Dedifferentiated amniotic fluid mesenchymal stem cell (primary cell): ENCODE measurements at regions not wholly inside any gene's neighbourhood (a gene's known extent, or its start where the extent isn't known, plus 50 kb on each side); places are given as distances from the start of the nearest gene placed in this dataset.

ENCODE experiments used
- DNase-seq: peaks from one replicate; pipeline ENCODE4 v3.0.0-alpha.2; 2016; ENCODE audit errors: extremely low spot score

DNA sequence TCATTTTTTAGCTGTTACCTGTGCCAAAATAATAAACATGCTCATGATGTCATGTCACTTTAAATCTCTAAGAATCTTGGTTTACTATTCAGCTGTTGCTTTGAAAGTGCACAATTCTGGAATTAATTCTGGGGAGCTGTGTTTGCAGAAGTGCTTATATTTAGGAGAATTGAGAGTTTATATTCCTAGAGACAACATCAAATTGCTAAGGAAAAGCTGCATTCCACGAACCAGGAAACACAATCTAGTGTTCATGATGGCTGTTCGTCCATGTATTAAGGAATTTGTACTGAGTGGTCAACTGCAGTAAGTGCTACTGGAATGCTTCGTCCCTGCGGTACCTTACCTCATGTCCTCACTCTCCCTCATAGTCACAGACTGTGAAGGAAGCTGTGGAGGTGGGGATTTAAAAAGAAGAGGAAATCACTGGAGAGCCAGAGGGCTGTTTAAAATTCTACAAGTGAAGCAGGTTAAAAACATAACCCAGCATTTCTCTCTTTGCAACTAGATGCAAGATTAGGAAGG lies 161.0 kb downstream of the TRMT11 start:
- DNase-seq: no peak

DNA sequence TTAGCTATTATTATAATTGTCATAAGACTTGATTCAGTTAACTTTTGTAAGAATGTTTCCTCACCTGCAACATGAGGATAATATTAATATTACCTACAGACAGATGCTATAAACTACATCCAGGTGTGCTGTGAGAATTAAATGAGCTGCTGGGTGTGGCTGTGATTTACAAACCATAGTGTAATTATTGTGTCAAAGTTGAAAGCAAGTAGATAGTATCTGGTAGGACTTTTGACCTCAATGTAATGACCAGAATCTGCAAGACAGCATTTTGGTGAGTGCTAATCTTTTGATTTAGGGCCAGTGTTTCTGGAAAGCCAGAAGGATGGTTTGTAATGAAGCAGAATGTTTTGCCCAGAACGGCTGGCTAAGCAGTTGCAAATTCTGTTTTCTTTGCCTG lies 162.5 kb downstream of the TRMT11 start:
- DNase-seq: no peak

DNA sequence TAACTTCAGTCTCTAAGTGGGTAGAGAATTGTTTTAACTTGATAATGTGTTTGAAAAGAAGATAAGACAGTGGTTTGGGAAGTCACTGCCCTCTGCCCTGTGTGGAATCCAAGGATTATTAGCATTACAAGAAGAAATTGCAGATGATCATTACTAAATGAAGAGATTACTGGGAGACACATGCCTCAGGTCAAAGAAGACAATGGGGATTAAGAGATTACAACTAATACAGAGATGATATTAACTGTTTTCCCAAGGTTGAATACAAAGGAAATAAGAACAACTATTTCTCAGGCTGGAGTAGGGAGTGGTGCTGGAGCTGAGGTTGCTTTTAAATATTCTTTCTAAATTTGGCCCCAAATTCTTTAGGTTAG lies 166.0 kb downstream of the TRMT11 start:
- DNase-seq: no peak

DNA sequence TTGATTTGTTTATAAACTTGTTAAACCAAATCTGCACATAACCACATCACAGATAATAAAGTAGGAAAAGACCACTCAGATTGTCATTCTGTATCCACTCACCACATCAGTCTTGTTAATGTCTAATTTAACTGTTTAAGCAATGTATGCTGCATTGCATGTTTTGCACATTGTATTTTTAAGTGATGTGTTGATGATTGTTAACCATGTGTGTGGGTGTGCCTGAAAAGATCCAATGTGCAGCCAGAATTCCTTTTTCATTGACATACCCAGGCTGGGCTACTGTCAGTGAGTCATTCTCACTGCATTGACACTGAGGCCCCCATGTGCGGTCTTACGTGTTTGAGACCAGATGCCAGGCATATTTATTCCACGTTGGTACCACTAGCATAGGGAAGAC lies 167.3 kb downstream of the TRMT11 start:
- DNase-seq: no peak

DNA sequence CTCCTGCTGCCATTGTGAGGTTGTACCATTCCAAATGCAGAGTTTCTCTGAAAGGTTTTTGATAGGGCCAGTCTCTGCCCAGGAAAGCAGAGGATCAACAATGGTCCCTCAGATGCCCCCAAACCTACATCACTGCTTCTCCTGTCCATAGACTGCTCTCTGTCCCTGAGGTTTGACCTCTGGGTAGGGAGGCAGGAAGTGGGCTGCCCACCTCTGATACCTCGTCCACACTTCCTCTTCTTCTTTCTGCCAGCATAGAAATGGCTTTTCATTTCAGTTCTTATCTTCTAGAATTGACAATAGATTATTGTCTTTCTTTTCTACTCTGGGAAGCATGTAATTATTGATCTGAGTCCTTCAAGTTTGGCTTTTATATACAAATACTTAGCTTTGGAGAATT lies 170.6 kb downstream of the TRMT11 start:
- no peak for DNase-seq

DNA sequence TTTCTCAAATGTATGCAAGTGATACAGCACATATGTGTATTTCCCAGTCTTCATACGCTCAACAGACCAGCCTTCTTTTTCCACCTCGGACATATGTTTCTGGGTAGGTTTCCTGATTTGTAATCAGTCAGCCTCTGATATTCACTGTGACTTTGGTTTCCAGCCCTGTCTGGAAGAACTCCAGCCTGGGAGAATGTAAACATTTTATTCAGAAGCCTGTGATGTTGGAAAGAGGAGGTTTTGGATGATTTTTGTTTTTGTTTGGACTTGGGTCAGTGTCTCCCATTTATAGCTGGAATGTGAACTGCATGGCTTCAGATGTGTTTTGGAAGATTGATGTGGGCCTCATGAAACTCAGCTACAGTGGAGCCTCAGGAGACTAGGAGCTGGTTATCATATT lies 172.2 kb upstream of the CENPW start:
- DNase-seq: no peak

DNA sequence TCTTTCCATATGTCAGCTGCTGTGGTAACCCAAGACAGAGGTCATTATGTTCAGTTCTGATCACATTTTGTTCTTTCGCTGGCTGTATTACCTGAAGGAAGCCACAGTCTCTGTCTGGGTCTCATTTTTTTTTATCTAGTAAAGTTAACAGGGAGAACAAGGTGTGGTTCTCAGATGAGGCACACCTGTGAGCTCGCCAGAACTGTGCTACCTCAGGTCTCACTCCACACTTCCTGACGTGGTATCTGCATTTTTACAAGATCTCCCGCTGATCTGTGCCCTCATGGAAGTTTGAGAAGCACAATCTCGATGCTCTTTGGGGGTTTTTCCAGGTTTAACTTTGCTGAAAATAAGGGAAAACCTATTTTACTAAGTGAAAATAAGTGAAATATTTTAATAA lies 169.5 kb upstream of the CENPW start:
- DNase-seq: no peak

DNA sequence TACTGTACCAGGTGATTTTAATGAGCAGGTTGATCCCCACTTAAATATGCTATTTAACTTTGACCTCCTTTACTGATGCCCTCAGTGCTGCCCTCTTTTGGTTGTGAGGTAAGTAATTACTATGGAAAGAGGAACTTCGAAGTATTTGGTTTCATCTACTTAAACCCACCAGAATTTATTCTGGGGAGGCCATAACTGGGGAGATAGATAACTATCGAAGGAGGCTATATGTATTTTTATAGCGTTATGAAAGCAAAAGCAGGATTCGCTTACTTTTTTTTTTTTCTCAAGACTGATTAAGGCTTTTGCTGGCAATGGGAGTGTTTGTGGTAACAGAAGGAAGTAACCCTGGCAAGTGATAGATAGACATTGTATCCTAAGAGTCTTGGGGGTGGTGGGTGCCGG lies 168.9 kb upstream of the CENPW start:
- DNase-seq: no peak

DNA sequence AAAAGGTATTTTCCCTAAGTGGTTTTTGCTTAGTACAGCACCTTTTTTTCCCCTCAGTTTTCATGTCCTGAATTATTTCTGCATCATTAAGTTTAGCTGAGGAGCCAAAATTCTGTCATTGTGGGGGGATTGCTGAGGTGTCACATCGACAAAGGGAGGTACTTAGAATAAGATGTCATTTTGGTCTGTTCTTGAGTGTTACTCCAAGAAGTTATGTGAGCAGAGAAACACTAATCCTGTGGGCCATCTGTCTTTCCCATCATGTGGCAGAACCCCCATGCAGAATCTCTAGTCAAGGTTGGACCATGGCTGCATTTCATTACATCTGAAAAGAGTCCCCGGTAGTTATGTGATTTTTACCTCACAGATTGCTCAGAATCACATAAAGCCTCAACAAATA lies 167.8 kb upstream of the CENPW start:
- no peak for DNase-seq

DNA sequence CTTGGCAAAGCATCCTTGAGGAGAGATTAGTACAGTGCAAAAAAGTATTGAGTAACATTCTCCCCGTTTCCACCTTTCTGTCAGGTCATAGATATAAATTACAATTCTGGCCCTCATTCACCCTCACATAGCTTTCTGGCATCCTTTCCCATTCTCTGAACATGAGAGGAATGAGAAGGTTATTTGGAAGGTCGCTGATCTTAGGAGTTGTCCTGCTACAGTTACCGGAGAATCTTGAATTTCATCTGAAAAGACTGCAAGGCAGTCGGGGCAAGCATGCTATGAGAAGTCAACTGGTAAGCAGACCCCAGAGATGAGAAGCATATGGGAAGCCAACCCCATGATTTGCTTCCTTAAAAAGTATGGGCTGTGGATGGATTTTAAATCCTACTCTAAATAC lies 166.7 kb upstream of the CENPW start:
- DNase-seq: no peak

DNA sequence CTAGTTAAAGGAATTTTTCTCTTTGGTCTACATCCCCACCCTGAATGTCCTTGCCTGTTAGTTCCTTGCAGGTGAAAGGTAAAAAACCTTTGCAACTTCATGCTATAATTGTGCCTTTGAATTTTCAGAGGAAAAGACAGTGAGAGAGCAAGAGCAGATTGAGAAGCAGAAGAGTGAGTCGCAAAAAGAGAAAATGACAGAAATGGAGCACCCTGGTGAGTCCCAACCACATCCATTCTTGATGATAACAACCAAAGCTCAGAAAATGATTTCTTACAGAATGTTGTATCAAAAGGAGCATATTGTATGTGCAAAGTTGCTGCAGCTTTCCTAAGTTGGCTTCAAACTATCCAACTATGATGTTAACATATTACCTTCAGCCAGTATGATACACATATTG lies 165.2 kb upstream of the CENPW start:
- no peak for DNase-seq

DNA sequence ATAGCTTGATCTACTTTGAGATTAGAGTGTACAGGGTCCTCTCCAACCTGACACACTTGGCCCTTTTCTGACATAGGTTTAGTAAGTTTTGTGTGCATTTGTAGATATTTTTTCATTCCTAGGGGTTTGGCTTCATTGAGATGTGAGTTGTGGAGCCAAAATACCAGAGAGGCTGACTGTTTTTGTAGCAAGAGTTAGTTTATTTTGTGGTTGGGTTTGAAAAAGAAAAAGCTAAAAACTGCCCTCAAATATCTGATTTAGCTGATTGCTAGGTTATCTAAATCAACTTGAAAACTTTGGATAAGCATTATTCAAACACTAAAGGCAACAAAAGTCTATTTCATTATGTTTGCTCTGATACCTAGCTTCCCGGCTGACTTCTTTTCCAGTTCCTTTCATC lies 164.7 kb upstream of the CENPW start:
- DNase-seq: no peak

DNA sequence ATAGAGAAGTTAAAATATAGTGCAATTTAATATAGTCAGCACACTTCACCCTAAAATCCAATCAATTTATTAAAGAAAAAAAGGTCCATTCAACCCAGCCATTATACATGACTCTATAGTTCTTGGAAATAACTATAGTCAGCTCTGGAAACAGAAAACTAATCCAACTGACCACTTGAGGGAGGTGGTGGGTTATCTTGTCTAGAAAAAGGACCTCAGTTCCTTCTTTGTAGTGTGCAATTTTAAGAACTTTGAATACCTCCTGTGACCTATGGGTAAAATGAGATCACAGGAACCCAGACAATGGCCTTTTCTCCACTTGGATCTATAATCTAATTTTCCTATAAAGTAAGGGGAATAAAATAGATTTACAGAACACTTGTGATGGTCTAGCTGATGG lies 163.6 kb upstream of the CENPW start:
- no peak for DNase-seq

DNA sequence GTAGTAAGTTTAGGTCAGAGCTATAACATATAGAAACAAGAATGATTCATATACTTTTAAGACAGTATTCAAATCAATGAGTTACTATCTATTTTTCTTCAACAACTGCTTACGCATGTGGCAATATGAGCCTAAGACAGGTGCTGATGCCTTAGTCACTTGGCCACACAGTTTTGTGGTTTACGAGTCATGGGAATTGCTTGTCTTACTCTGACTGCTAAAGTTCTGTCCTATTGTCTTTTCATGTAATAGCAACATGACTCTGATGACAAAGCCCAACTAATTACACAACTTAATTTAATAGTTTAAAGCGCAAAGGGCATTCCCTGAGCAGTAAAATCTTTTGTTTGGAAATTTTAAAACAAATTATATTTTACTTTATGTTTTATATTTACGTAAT lies 159.3 kb upstream of the CENPW start:
- DNase-seq: no peak

DNA sequence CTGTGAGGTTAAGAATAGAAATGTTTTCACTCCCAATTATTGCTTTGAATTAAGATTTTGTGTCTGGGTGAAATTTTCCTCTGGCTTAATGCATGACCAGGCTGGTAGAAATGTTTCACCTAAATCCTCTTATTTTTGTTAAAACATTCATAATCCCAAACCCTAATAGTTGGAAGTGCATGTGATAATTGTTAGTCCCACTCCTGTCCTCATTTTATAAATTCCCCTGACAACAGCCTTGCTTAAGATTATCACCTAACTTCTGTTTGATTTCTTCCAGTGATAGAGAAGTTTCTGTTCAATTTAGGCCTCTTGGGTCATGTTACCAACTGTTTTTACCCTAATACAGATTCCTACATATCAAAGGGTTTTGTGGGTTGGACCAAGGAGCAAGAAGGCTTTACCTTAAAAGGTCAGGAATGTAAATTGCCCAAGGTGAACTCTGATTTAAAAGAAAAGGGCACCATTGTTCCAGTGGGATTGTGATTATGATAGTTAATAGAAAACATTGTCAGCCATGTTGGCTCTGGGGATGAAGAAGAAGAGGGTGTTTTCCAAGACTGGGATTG lies 158.7 kb upstream of the CENPW start:
- no peak for DNase-seq

DNA sequence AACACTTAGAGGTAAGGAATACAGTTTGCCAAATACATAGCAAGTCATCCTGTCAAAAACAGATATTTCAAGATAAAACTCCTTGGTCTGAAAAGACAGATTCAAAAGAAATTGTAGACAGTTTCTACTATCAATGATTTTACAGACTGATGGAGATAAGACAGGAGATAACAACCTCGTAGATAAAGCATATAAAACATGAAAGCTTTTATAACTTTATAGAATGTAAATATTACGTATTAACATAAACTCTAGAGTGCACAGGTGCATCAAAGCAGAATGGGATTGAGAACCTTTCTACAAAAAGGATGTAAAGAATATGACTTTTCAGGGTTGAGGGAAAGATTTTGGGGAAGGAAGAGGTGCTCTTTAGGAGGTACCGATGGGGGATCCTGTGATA lies 158.0 kb upstream of the CENPW start:
- DNase-seq: no peak

DNA sequence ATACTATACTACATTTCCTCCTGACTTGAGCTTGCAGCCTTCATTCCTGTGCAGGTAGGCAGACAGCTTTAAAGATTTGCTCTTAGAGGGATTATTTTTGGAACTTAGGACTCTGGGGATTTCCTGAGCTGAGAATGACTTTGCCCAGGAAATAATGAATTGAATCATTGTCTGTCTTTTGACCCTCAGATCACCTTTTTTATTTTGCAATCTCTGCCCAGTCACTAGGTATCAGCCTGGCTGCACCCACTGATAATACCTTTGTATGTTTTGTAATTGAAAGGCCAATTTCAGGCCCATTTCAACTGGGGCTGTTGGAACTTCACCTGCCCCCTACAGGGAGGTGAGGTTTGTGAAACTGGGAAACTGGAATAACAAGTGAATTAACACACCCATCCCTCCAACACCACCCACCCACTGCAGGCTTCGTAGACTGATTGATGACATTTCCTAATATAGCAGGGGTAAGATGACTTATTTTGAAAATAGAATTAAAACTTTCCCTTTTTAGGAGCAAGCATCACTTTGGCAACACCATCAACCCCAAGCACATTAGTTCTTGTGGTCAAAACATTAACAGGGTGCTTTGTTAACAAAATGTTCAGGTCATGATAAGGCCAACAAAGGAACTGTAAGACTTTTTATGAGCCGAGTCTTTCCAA lies 157.1 kb upstream of the CENPW start:
- DNase-seq: no peak

DNA sequence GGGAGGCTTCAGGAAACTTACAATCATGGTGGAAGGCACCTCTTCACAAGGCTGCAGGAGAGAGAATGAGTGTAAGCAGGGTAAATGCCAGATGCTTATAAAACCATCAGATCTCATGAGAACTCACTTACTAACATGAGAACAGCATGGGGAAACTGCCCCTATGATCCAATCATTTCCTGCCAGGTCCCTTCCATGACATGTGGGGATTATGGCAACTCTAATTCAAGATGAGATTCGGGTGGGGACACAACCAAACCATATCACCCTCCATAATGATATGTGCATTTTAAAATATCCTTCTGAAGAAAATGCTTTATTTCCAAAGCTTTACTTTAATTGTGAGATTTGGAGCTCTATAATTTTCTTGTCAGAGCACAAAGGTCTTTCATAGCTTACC lies 154.1 kb upstream of the CENPW start:
- no peak for DNase-seq

DNA sequence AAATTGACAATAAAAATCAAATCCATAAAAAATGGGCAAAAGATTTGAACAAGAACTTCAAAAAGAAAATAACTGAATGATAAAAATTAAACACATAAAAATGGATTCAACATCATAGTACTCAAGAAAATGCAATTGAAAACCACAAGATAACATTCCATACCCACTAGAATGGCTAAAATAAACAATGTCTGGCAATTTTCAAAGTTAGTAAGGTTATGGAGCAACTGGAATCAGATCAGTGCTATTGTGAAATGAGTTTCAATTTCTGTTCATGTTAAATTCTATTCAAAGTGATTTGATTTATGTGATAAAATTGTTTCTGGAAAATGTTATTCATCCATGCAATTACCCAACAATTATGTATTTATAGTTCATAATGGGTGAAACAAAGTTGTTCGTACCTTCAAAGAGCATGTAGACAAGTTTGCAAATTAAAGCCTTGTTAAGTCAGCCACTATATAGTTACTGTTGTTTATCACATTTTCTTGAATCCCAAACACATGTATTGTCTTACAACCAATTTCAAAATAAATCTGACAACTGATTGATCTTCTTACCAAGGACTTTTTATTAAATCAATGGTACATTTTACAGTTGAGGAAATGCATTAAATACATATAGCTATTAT lies 151.5 kb upstream of the CENPW start:
- peak; percentile 64 for DNase-seq

DNA sequence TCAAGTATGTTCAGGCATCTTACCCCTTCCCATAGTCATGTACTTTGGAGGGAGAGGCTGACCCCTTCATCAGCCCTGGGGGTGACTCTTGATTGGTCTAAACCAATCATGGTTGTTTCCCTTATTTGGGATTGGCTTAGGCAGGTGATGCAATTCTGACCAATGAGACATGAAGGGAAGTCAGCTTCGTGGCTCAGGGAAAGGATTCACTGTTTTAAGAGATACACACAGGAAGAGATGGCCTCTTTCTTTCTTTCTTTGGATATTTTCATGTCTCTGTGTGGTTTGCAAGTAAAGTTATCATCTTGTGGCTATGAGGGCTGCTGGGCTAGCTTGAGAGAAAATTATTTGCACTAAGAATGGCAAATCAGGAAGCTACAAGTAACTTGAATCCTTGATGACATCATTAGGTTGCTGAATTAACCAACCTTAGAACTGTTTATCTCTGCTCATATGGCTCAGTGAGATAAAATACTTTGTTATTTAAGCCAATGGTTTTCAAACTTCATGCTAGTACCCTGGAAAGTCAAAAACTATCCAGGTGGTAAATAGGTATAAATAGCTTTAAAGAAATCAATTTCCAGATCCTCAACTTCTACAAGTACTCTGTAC lies 144.2 kb upstream of the CENPW start:
- DNase-seq: no peak

DNA sequence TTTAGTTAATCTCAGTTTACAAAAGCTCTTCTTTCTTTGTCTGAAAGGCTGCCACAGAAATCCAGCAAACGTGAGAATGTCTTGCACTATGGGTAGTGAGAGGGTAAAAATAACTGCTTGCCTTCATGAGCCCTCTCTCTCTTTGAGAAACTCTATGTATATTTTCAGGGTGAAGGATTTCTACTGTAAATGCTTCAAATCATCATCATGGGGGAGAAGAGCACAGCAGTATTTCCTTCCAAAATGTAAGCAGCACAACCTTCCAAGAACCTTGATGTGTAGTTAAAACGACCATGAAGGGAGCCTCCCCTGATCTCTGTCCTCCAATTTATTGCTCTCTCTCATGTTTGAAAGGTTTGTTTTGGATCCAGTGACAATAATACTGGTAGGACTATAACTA lies 141.3 kb upstream of the CENPW start:
- no peak for DNase-seq

DNA sequence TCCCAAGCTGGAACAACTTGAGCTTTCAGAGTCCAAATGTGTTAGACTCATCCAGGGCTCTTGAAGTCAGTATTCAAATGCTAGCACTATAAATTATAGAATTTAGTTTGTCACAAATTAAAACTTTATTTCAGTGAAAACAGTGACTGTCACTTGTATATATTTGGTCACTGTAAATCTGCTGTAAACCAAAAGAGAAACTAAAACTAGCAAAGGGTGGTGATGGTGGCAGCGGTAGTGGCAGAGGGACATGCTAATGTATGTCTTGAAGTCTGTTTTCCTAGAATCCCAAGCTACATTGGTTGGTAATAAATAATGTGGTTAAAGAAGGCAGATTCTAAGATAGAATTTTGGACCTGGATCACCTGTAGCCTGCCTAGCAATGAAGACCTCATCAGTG lies 140.4 kb upstream of the CENPW start:
- DNase-seq: no peak

DNA sequence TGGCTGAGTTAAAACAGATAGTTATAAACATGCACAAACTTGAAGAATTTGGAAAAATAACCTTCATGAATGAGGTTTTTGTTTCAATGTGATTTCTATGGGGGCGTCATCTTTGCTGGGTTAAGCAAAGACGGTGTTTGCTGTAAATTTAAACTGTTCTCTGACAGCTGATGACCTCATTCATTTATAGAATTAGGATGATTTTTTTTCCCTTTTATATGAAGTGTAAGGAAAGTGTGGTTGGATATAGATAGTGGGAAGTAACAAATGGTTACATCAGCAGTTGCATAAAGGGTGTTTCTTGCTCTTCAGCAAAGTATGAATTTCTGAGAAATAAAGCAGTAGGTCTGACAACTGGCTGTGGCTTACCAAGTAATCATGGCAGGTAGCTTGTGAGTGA lies 137.2 kb upstream of the CENPW start:
- no peak for DNase-seq
